PFSK-1 (cell line): ENCODE measurements at regions not wholly inside any gene's neighbourhood (a gene's known extent, or its start where the extent isn't known, plus 50 kb on each side); places are given as distances from the start of the nearest gene placed in this dataset.

ENCODE experiments used
- FOXP2 ChIP-seq: optimal IDR thresholded peaks from 2 replicates; pipeline ENCODE3; 2011; ENCODE audit warnings: borderline replicate concordance, control low read depth, inconsistent platforms; ENCODE audit not compliant: insufficient read depth; ENCODE audit errors: extremely low read length, extremely low read depth
- POLR2AphosphoS5 ChIP-seq: IDR thresholded peaks from 2 replicates; pipeline ENCODE4 v1.6.1; 2012; ENCODE audit warnings: low read depth, mild to moderate bottlenecking, control low read depth, low read length, moderate library complexity

DNA sequence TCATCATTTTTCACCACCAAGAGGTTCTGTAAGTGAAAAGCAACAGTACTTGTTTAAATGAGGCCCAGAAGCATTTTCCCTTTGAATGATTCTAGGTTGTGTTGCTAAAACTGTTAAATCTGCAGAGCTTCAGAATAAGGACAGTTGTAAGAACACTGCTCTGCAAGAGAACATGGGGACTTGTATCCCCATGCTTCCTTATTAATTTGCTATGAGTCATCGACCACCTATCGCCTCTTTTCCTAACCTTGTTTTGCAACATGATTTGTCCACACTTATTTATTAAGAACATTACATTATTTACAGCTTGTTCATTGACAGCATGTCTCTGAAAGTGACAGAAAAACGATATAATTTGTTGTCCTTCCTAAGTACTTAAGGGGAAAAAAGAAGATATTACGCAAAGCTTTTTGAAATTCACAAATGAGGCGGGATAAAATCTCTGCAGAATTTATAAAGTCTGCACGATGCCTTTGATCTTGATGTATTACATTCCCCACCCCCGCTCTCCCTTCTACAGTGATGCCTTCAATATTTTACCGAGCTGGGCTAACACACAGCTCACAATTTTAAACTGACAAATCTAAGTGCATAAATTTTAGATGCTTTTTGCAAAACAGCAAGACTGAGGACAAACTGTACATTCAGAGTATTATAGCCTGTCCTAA is 220.0 kb upstream of the SPTLC3 start:
- TF ChIP-seq POLR2AphosphoS5 (no peak), FOXP2 (no peak)
